ENCODE measurements at regions not wholly inside any gene's neighbourhood (a gene's known extent, or its start where the extent isn't known, plus 50 kb on each side); places are given as distances from the start of the nearest gene placed in this dataset.

GRCh38 chr10:113381981-113382509 lies 170.8 kb upstream of the HABP2 start:
- Histone ChIP-seq H3K23ac (ENCODE audit: low read length) (no peak overlapping the region), H4K8ac (ENCODE audit: low read depth, low read length) (no peak overlapping the region), H3K56ac (ENCODE audit: low read length) (no peak overlapping the region), H2BK15ac (replicated peaks; ENCODE audit: low read depth) (no peak overlapping the region), H3K4ac (ENCODE audit: low read depth, low read length) (no peak overlapping the region), H3K18ac (ENCODE audit: low read length) (no peak overlapping the region), H3K27ac (ENCODE audit: low read depth, low read length) (no peak overlapping the region), H3K36me3 (ENCODE audit: control insufficient read depth, insufficient read depth, low read length) (no peaks in the 10 kb centered on the region), H3K9ac (ENCODE audit: low read length) (no peak overlapping the region), H3K4me1 (ENCODE audit: control insufficient read depth, low read depth, low read length) (no peaks in the 10 kb centered on the region), H2BK5ac (ENCODE audit: low read length) (no peak overlapping the region), H2AK5ac (ENCODE audit: low read length) (no peak overlapping the region), H3K27me3 (ENCODE audit: insufficient read depth, low read length, poor library complexity) (no peaks in the 10 kb centered on the region), H3K4me2 (ENCODE audit: low read length) (no peak overlapping the region), H3K4me3 (ENCODE audit: low read length) (no peak overlapping the region), H4K5ac (ENCODE audit: low read length) (no peak overlapping the region), H3K79me2 (ENCODE audit: control insufficient read depth, insufficient read depth, low read length) (no peaks in the 10 kb centered on the region), H2BK120ac (ENCODE audit: low read depth, low read length) (no peak overlapping the region), H3K79me1 (ENCODE audit: low read length) (no peaks in the 10 kb centered on the region)
- no CpG with 5 or more reads among the region's 9 CpGs for WGBS (ENCODE audit: extremely low coverage, insufficient coverage, low lambda C conversion rate)
- peak; percentile 45 for DNase-seq

- Histone ChIP-seq H2BK120ac (ENCODE audit: low read depth, low read length) (no peak overlapping the region), H3K27me3 (ENCODE audit: insufficient read depth, low read length, poor library complexity) (no peaks in the 10 kb centered on the region), H3K4me1 (ENCODE audit: control insufficient read depth, low read depth, low read length) (no peaks in the 10 kb centered on the region), H3K79me1 (ENCODE audit: low read length) (no peaks in the 10 kb centered on the region), H2BK5ac (ENCODE audit: low read length) (no peak overlapping the region), H3K79me2 (ENCODE audit: control insufficient read depth, insufficient read depth, low read length) (no peaks in the 10 kb centered on the region), H3K18ac (ENCODE audit: low read length) (no peak overlapping the region), H3K4me3 (ENCODE audit: low read length) (no peak overlapping the region), H3K4me2 (ENCODE audit: low read length) (no peak overlapping the region), H2BK15ac (replicated peaks; ENCODE audit: low read depth) (no peak overlapping the region), H3K36me3 (ENCODE audit: control insufficient read depth, insufficient read depth, low read length) (no peaks in the 10 kb centered on the region), H2AK5ac (ENCODE audit: low read length) (no peak overlapping the region), H4K8ac (ENCODE audit: low read depth, low read length) (no peak overlapping the region), H3K4ac (ENCODE audit: low read depth, low read length) (no peak overlapping the region), H3K27ac (ENCODE audit: low read depth, low read length) (no peak overlapping the region), H4K5ac (ENCODE audit: low read length) (no peak overlapping the region), H3K23ac (ENCODE audit: low read length) (no peak overlapping the region), H3K56ac (ENCODE audit: low read length) (no peak overlapping the region), H3K9ac (ENCODE audit: low read length) (no peak overlapping the region)
- no peak for DNase-seq
- WGBS (ENCODE audit: extremely low coverage, insufficient coverage, low lambda C conversion rate): no CpG with 5 or more reads among the region's 3 CpGs
Observed at GRCh38 chr10:113382691-113383090, 170.2 kb upstream of the HABP2 start.

- Histone ChIP-seq H3K27ac (ENCODE audit: low read depth, low read length) (no peak overlapping the region), H3K4me3 (ENCODE audit: low read length) (no peak overlapping the region), H4K5ac (ENCODE audit: low read length) (no peak overlapping the region), H3K79me2 (ENCODE audit: control insufficient read depth, insufficient read depth, low read length) (no peaks in the 10 kb centered on the region), H2BK5ac (ENCODE audit: low read length) (no peak overlapping the region), H4K8ac (ENCODE audit: low read depth, low read length) (no peak overlapping the region), H3K4me2 (ENCODE audit: low read length) (no peak overlapping the region), H2AK5ac (ENCODE audit: low read length) (no peak overlapping the region), H3K9ac (ENCODE audit: low read length) (no peak overlapping the region), H3K23ac (ENCODE audit: low read length) (no peak overlapping the region), H2BK15ac (replicated peaks; ENCODE audit: low read depth) (no peak overlapping the region), H3K4ac (ENCODE audit: low read depth, low read length) (no peak overlapping the region), H3K4me1 (ENCODE audit: control insufficient read depth, low read depth, low read length) (no peaks in the 10 kb centered on the region), H2BK120ac (ENCODE audit: low read depth, low read length) (no peak overlapping the region), H3K18ac (ENCODE audit: low read length) (no peak overlapping the region), H3K56ac (ENCODE audit: low read length) (no peak overlapping the region), H3K27me3 (ENCODE audit: insufficient read depth, low read length, poor library complexity) (no peaks in the 10 kb centered on the region), H3K36me3 (ENCODE audit: control insufficient read depth, insufficient read depth, low read length) (no peaks in the 10 kb centered on the region), H3K79me1 (ENCODE audit: low read length) (no peaks in the 10 kb centered on the region)
- WGBS (ENCODE audit: extremely low coverage, insufficient coverage, low lambda C conversion rate): no CpG with 5 or more reads among the region's 4 CpGs
- no peak for DNase-seq
Observed at GRCh38 chr10:113384181-113384580, 168.7 kb upstream of the HABP2 start.

GRCh38 chr10:113385021-113385999 lies 167.5 kb upstream of the HABP2 start:
- no peak overlapping the region for H3K56ac ChIP-seq (ENCODE audit: low read length)
- H3K79me1 ChIP-seq (ENCODE audit: low read length): no peaks in the 10 kb centered on the region
- H3K4me1 ChIP-seq (ENCODE audit: control insufficient read depth, low read depth, low read length): no peaks in the 10 kb centered on the region
- DNase-seq: peak; percentile 90
- no peak overlapping the region for H2BK5ac ChIP-seq (ENCODE audit: low read length)
- WGBS (ENCODE audit: extremely low coverage, insufficient coverage, low lambda C conversion rate): no CpG with 5 or more reads among the region's 18 CpGs
- H3K27me3 ChIP-seq (ENCODE audit: insufficient read depth, low read length, poor library complexity): no peaks in the 10 kb centered on the region
- H3K4ac ChIP-seq (ENCODE audit: low read depth, low read length): no peak overlapping the region
- H3K9ac ChIP-seq (ENCODE audit: low read length): no peak overlapping the region
- H2BK15ac ChIP-seq (replicated peaks; ENCODE audit: low read depth): no peak overlapping the region
- no peak overlapping the region for H3K4me2 ChIP-seq (ENCODE audit: low read length)
- H3K4me3 ChIP-seq (ENCODE audit: low read length): no peak overlapping the region
- no peak overlapping the region for H4K8ac ChIP-seq (ENCODE audit: low read depth, low read length)
- no peak overlapping the region for H3K18ac ChIP-seq (ENCODE audit: low read length)
- H4K5ac ChIP-seq (ENCODE audit: low read length): no peak overlapping the region
- H3K27ac ChIP-seq (ENCODE audit: low read depth, low read length): no peak overlapping the region
- no peak overlapping the region for H2BK120ac ChIP-seq (ENCODE audit: low read depth, low read length)
- H3K23ac ChIP-seq (ENCODE audit: low read length): no peak overlapping the region
- no peaks in the 10 kb centered on the region for H3K36me3 ChIP-seq (ENCODE audit: control insufficient read depth, insufficient read depth, low read length)
- no peaks in the 10 kb centered on the region for H3K79me2 ChIP-seq (ENCODE audit: control insufficient read depth, insufficient read depth, low read length)
- H2AK5ac ChIP-seq (ENCODE audit: low read length): no peak overlapping the region

- Histone ChIP-seq H3K18ac (ENCODE audit: low read length) (no peak overlapping the region), H3K36me3 (ENCODE audit: control insufficient read depth, insufficient read depth, low read length) (no peaks in the 10 kb centered on the region), H3K9ac (ENCODE audit: low read length) (no peak overlapping the region), H3K56ac (ENCODE audit: low read length) (no peak overlapping the region), H3K27me3 (ENCODE audit: insufficient read depth, low read length, poor library complexity) (no peaks in the 10 kb centered on the region), H2AK5ac (ENCODE audit: low read length) (no peak overlapping the region), H3K4ac (ENCODE audit: low read depth, low read length) (no peak overlapping the region), H3K79me2 (ENCODE audit: control insufficient read depth, insufficient read depth, low read length) (no peaks in the 10 kb centered on the region), H2BK5ac (ENCODE audit: low read length) (no peak overlapping the region), H2BK120ac (ENCODE audit: low read depth, low read length) (no peak overlapping the region), H3K4me2 (ENCODE audit: low read length) (no peak overlapping the region), H3K23ac (ENCODE audit: low read length) (no peak overlapping the region), H4K8ac (ENCODE audit: low read depth, low read length) (no peak overlapping the region), H3K79me1 (ENCODE audit: low read length) (no peaks in the 10 kb centered on the region), H4K5ac (ENCODE audit: low read length) (no peak overlapping the region), H2BK15ac (replicated peaks; ENCODE audit: low read depth) (no peak overlapping the region), H3K4me3 (ENCODE audit: low read length) (no peak overlapping the region), H3K27ac (ENCODE audit: low read depth, low read length) (no peak overlapping the region), H3K4me1 (ENCODE audit: control insufficient read depth, low read depth, low read length) (no peaks in the 10 kb centered on the region)
- no peak for DNase-seq
- WGBS (ENCODE audit: extremely low coverage, insufficient coverage, low lambda C conversion rate): no CpG with 5 or more reads among the region's 3 CpGs
Observed at GRCh38 chr10:113386005-113386404, 166.8 kb upstream of the HABP2 start.

Data from mesendoderm (in vitro differentiated cells).